Effector memory CD8-positive, alpha-beta T cell (primary cell): ENCODE measurements at regions not wholly inside any gene's neighbourhood (a gene's known extent, or its start where the extent isn't known, plus 50 kb on each side); places are given as distances from the start of the nearest gene placed in this dataset.
"Not testable (repeated sequence)": the region's sequence is repeated elsewhere in the genome, so short reads cannot be mapped to it uniquely, and the experiment has no call there.

ENCODE experiments used
- ATAC-seq: fragments of 150-1000 bp; cut with Tn5 transposase; replicated peaks from 2 replicates; pipeline ENCODE4 v1.10.0; 2021; ENCODE audit warnings: mild to moderate bottlenecking, moderate library complexity
- DNase-seq, 3 experiments: peaks; one replicate each; pipeline ENCODE4 v3.0.0; 2021
- H3K27ac Mint-ChIP-seq, 2 donors: one replicate each; pipeline ENCODE4 v1.8.0; 2022; ENCODE audit warnings: mild to moderate bottlenecking in 2 of 2, mixed read lengths in 2 of 2, moderate library complexity in 2 of 2
- H3K27me3 Mint-ChIP-seq, 2 donors: one replicate each; pipeline ENCODE4 v1.8.0; 2022; ENCODE audit warnings: mixed read lengths in 2 of 2
- H3K36me3 Mint-ChIP-seq: one replicate; pipeline ENCODE4 v1.8.0; 2022; ENCODE audit warnings: mild to moderate bottlenecking, moderate library complexity, mixed read lengths; ENCODE audit not compliant: insufficient read depth
- H3K4me1 Mint-ChIP-seq, 2 donors: one replicate each; pipeline ENCODE4 v1.8.0; 2022; ENCODE audit warnings: low read depth in 2 of 2, mixed read lengths in 2 of 2
- H3K4me3 Mint-ChIP-seq, 2 donors: one replicate each; pipeline ENCODE4 v1.8.0; 2022; ENCODE audit warnings: mild to moderate bottlenecking in 2 of 2, mixed read lengths in 2 of 2, moderate library complexity in 2 of 2
- H3K9me3 Mint-ChIP-seq, 2 donors: one replicate each; pipeline ENCODE4 v1.8.0; 2022; ENCODE audit warnings: mixed read lengths in 2 of 2

GRCh38 chr2:140108706-140109475, 1328.7 kb upstream of the NXPH2 start:
- H3K27me3 Mint-ChIP-seq: no peaks in the 10 kb centered on the region
- peaks cover 12 to 21% of the 10 kb centered on the region in 2 donors for H3K9me3 Mint-ChIP-seq
- H3K27ac Mint-ChIP-seq: no peak overlapping the region
- H3K4me1 Mint-ChIP-seq: no peaks in the 10 kb centered on the region
- no peaks in the 10 kb centered on the region for H3K36me3 Mint-ChIP-seq
- DNase-seq (no peak), ATAC-seq (no peak)
- H3K4me3 Mint-ChIP-seq: no peak overlapping the region

- Mint-ChIP-seq H3K27ac (no peak overlapping the region), H3K4me1 (no peaks in the 10 kb centered on the region)
- no peak for ATAC-seq
These were observed 1311.7 kb upstream of the NXPH2 start for GRCh38 chr2:140091926-140092325.

GRCh38 chr2:140086964-140087363, 1306.8 kb upstream of the NXPH2 start:
- ATAC-seq (no peak), DNase-seq (no peak)
- no peak overlapping the region for H3K27ac Mint-ChIP-seq
- no peaks in the 10 kb centered on the region for H3K4me1 Mint-ChIP-seq
- peaks cover 13 to 16% of the 10 kb centered on the region in 2 donors for H3K9me3 Mint-ChIP-seq
- no peak overlapping the region for H3K4me3 Mint-ChIP-seq
- H3K36me3 Mint-ChIP-seq: no peaks in the 10 kb centered on the region
- H3K27me3 Mint-ChIP-seq: no peaks in the 10 kb centered on the region

More at GRCh38 chr2:140091926-140092325, 1311.7 kb upstream of the NXPH2 start:
- Mint-ChIP-seq H3K4me3 (no peak overlapping the region), H3K9me3 (peaks cover 8% of the 10 kb centered on the region in 2 donors), H3K27me3 (no peaks in the 10 kb centered on the region), H3K36me3 (no peaks in the 10 kb centered on the region)
- DNase-seq: no peak

- DNase-seq: no peak
These were observed 1305.5 kb upstream of the NXPH2 start for GRCh38 chr2:140085674-140086073.

GRCh38 chr2:140079038-140079437, 1298.8 kb upstream of the NXPH2 start:
- no peaks in the 10 kb centered on the region for H3K36me3 Mint-ChIP-seq
- H3K9me3 Mint-ChIP-seq: peaks cover 9 to 18% of the 10 kb centered on the region in 2 donors
- DNase-seq: no peak
- no peak overlapping the region for H3K4me3 Mint-ChIP-seq
- ATAC-seq: no peak
- H3K27ac Mint-ChIP-seq: no peak overlapping the region
- H3K4me1 Mint-ChIP-seq: no peaks in the 10 kb centered on the region
- H3K27me3 Mint-ChIP-seq: no peaks in the 10 kb centered on the region

More at GRCh38 chr2:140085674-140086073, 1305.5 kb upstream of the NXPH2 start:
- Mint-ChIP-seq H3K36me3 (no peaks in the 10 kb centered on the region), H3K4me1 (no peaks in the 10 kb centered on the region), H3K27me3 (no peaks in the 10 kb centered on the region), H3K27ac (no peak overlapping the region), H3K9me3 (peaks cover 7 to 16% of the 10 kb centered on the region in 2 donors), H3K4me3 (no peak overlapping the region)
- ATAC-seq: no peak

GRCh38 chr2:140076164-140076563, 1296.0 kb upstream of the NXPH2 start:
- DNase-seq: no peak
- Mint-ChIP-seq H3K9me3 (peaks cover 15 to 20% of the 10 kb centered on the region in 2 donors), H3K27ac (no peak overlapping the region), H3K4me1 (no peaks in the 10 kb centered on the region), H3K36me3 (no peaks in the 10 kb centered on the region), H3K27me3 (no peaks in the 10 kb centered on the region), H3K4me3 (no peak overlapping the region)
- ATAC-seq: no peak

- H3K36me3 Mint-ChIP-seq, H3K4me3 Mint-ChIP-seq, H3K4me1 Mint-ChIP-seq, ATAC-seq, H3K27ac Mint-ChIP-seq, H3K27me3 Mint-ChIP-seq, DNase-seq: not testable (repeated sequence)
- peaks cover 19 to 20% of the 10 kb centered on the region in 2 donors for H3K9me3 Mint-ChIP-seq
These were observed 1293.6 kb upstream of the NXPH2 start for GRCh38 chr2:140073763-140074162.

- ATAC-seq: no peak
These were observed 1287.5 kb upstream of the NXPH2 start for GRCh38 chr2:140067661-140068060.

GRCh38 chr2:140064243-140064642, 1284.1 kb upstream of the NXPH2 start:
- DNase-seq (no peak), ATAC-seq (no peak)
- Mint-ChIP-seq H3K4me1 (no peaks in the 10 kb centered on the region), H3K27ac (no peak overlapping the region), H3K27me3 (no peaks in the 10 kb centered on the region), H3K4me3 (no peak overlapping the region), H3K36me3 (no peaks in the 10 kb centered on the region), H3K9me3 (peaks cover 8 to 17% of the 10 kb centered on the region in 2 donors)

More at GRCh38 chr2:140067661-140068060, 1287.5 kb upstream of the NXPH2 start:
- H3K4me1 Mint-ChIP-seq: no peaks in the 10 kb centered on the region
- H3K27me3 Mint-ChIP-seq: no peaks in the 10 kb centered on the region
- H3K4me3 Mint-ChIP-seq: no peak overlapping the region
- DNase-seq: no peak
- no peaks in the 10 kb centered on the region for H3K36me3 Mint-ChIP-seq
- H3K27ac Mint-ChIP-seq: no peak overlapping the region
- peaks cover 7 to 20% of the 10 kb centered on the region in 2 donors for H3K9me3 Mint-ChIP-seq

- no peak for DNase-seq
- Mint-ChIP-seq H3K36me3 (no peaks in the 10 kb centered on the region), H3K4me3 (no peak overlapping the region), H3K27me3 (no peaks in the 10 kb centered on the region), H3K27ac (no peak overlapping the region), H3K4me1 (no peaks in the 10 kb centered on the region), H3K9me3 (peaks cover 8 to 18% of the 10 kb centered on the region in 2 donors)
- no peak for ATAC-seq
These were observed 1283.2 kb upstream of the NXPH2 start for GRCh38 chr2:140063356-140063755.

- Mint-ChIP-seq H3K4me3 (no peak overlapping the region), H3K27me3 (no peaks in the 10 kb centered on the region), H3K36me3 (no peaks in the 10 kb centered on the region), H3K4me1 (no peaks in the 10 kb centered on the region), H3K27ac (no peak overlapping the region), H3K9me3 (peaks cover 15 to 17% of the 10 kb centered on the region in 2 donors)
- DNase-seq (no peak), ATAC-seq (no peak)
These were observed 1281.0 kb upstream of the NXPH2 start for GRCh38 chr2:140061240-140061639.

- no peak for DNase-seq
- Mint-ChIP-seq H3K27ac (no peak overlapping the region), H3K9me3 (peaks cover 11 to 23% of the 10 kb centered on the region in 2 donors), H3K4me1 (no peaks in the 10 kb centered on the region), H3K27me3 (no peaks in the 10 kb centered on the region), H3K4me3 (no peak overlapping the region), H3K36me3 (no peaks in the 10 kb centered on the region)
- ATAC-seq: no peak
These were observed 1277.7 kb upstream of the NXPH2 start for GRCh38 chr2:140057928-140058327.

- no peak overlapping the region for H3K4me3 Mint-ChIP-seq
- H3K27me3 Mint-ChIP-seq: no peaks in the 10 kb centered on the region
- DNase-seq (no peak), ATAC-seq (no peak)
- no peak overlapping the region for H3K27ac Mint-ChIP-seq
- no peaks in the 10 kb centered on the region for H3K36me3 Mint-ChIP-seq
- H3K9me3 Mint-ChIP-seq: peaks cover 19 to 39% of the 10 kb centered on the region in 2 donors
- no peaks in the 10 kb centered on the region for H3K4me1 Mint-ChIP-seq
These were observed 1261.6 kb upstream of the NXPH2 start for GRCh38 chr2:140041811-140042210.

- no peak for DNase-seq
- H3K9me3 Mint-ChIP-seq: peaks cover 19 to 39% of the 10 kb centered on the region in 2 donors
These were observed 1261.0 kb upstream of the NXPH2 start for GRCh38 chr2:140041239-140041638.

More at GRCh38 chr2:140041239-140041638, 1261.0 kb upstream of the NXPH2 start:
- no peaks in the 10 kb centered on the region for H3K4me1 Mint-ChIP-seq
- H3K36me3 Mint-ChIP-seq: no peaks in the 10 kb centered on the region
- H3K27ac Mint-ChIP-seq: no peak overlapping the region
- H3K27me3 Mint-ChIP-seq: no peaks in the 10 kb centered on the region
- no peak for ATAC-seq
- no peak overlapping the region for H3K4me3 Mint-ChIP-seq
